ENCODE measurements at regions not wholly inside any gene's neighbourhood (a gene's known extent, or its start where the extent isn't known, plus 50 kb on each side); places are given as distances from the start of the nearest gene placed in this dataset.
A peak's percentile ranks its signal among the peaks of the same experiment; 100 is the strongest.

GRCh38 chr12:131380965-131381705 lies 329.8 kb upstream of the SFSWAP start:
- 56 to 60% methylated on average over 27 of the region's 27 CpGs for WGBS, 2 donors
- Histone ChIP-seq H3K4me3 (no peak overlapping the region), H3K27ac (no peak overlapping the region), H3K4me1 (no peaks in the 10 kb centered on the region), H3K36me3 (no peaks in the 10 kb centered on the region), H3K9me3 (no peaks in the 10 kb centered on the region), H3K27me3 (peaks cover 3 to 72% (median 43%) of the 10 kb centered on the region in 3 donors)
- intact Hi-C loops (cut with DNase I): no loop called here
- TF ChIP-seq POLR2AphosphoS5 (IDR thresholded peaks at IDR 0.05) (no peak), POLR2A (IDR thresholded peaks at IDR 0.05) (no peak), EP300 (IDR thresholded peaks at IDR 0.05) (no peak), CTCF (IDR thresholded peaks at IDR 0.05) (no peak)
- peak; percentile 48 for DNase-seq

GRCh38 chr12:131381716-131382430 lies 329.0 kb upstream of the SFSWAP start:
- Histone ChIP-seq H3K36me3 (no peaks in the 10 kb centered on the region), H3K9me3 (no peaks in the 10 kb centered on the region), H3K4me1 (no peaks in the 10 kb centered on the region), H3K27me3 (peaks cover 3 to 78% (median 48%) of the 10 kb centered on the region in 3 donors), H3K4me3 (no peak overlapping the region), H3K27ac (no peak overlapping the region)
- TF ChIP-seq EP300 (IDR thresholded peaks at IDR 0.05) (no peak), POLR2AphosphoS5 (IDR thresholded peaks at IDR 0.05) (no peak), CTCF (IDR thresholded peaks at IDR 0.05) (no peak), POLR2A (IDR thresholded peaks at IDR 0.05) (no peak)
- peak; percentile 45 for DNase-seq
- WGBS, 2 donors: 73 to 82% methylated on average over 22 of the region's 22 CpGs
- intact Hi-C loops (cut with DNase I): no loop called here

- peaks cover 3 to 90% (median 53%) of the 10 kb centered on the region in 3 donors for H3K27me3 ChIP-seq
Measured at GRCh38 chr12:131383291-131383690, 327.6 kb upstream of the SFSWAP start.

GRCh38 chr12:131383741-131384543 lies 326.9 kb upstream of the SFSWAP start:
- Histone ChIP-seq H3K4me1 (no peaks in the 10 kb centered on the region), H3K9me3 (no peaks in the 10 kb centered on the region), H3K27me3 (peaks cover 3 to 85% (median 53%) of the 10 kb centered on the region in 3 donors), H3K27ac (no peak overlapping the region), H3K36me3 (no peaks in the 10 kb centered on the region), H3K4me3 (no peak overlapping the region)
- no peak for TF ChIP-seq CTCF (IDR thresholded peaks at IDR 0.05)
- TF ChIP-seq POLR2A (IDR thresholded peaks at IDR 0.05): no peak
- no peak for TF ChIP-seq EP300 (IDR thresholded peaks at IDR 0.05)
- TF ChIP-seq POLR2AphosphoS5 (IDR thresholded peaks at IDR 0.05): no peak
- peak; percentile 54 for DNase-seq
- intact Hi-C loops (cut with DNase I): no loop called here
- WGBS, 2 donors: 55 to 62% methylated on average over 21 of the region's 21 CpGs

More at GRCh38 chr12:131383291-131383690, 327.6 kb upstream of the SFSWAP start:
- Histone ChIP-seq H3K4me1 (no peaks in the 10 kb centered on the region), H3K4me3 (no peak overlapping the region), H3K9me3 (no peaks in the 10 kb centered on the region), H3K36me3 (no peaks in the 10 kb centered on the region), H3K27ac (no peak overlapping the region)
- TF ChIP-seq POLR2A (IDR thresholded peaks at IDR 0.05): no peak
- TF ChIP-seq CTCF (IDR thresholded peaks at IDR 0.05): no peak
- TF ChIP-seq POLR2AphosphoS5 (IDR thresholded peaks at IDR 0.05): no peak
- no peak for TF ChIP-seq EP300 (IDR thresholded peaks at IDR 0.05)
- intact Hi-C loops (cut with DNase I): no loop called here
- DNase-seq: no peak
- WGBS, 2 donors: 73 to 86% methylated on average over 9 of the region's 9 CpGs
